ENCODE measurements at regions not wholly inside any gene's neighbourhood (a gene's known extent, or its start where the extent isn't known, plus 50 kb on each side); places are given as distances from the start of the nearest gene placed in this dataset.

DNA sequence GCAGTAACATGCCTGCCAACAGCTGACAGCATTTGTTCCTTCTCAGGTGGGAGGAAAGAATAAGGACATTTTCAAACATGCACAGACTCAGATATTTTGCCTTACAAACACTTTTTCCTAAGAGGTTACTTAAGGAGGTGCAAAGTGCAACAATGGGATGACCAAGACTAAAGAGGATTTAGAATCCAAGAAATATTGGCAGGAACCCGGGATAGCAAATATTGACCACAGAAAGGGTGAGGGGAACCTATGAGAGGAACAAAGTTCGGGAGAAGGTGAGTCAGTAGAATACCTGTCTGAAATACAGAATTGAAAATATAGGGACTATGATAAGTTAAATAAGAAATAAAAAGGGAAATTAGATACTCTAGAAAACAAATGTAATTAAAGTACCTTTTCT is 321.9 kb upstream of the EMCN start:
- DNase-seq, result no peak

- DNase-seq, result no peak
Observed at GRCh38 chr4:100838286-100838685, 320.5 kb upstream of the EMCN start.

- no peak for DNase-seq
Observed at GRCh38 chr4:100836929-100837328, 319.1 kb upstream of the EMCN start.

GRCh38 chr4:100834616-100835015 is 316.8 kb upstream of the EMCN start:
- no peak for DNase-seq

GRCh38 chr4:100833906-100834305 is 316.1 kb upstream of the EMCN start:
- DNase-seq, result no peak

- no peak for DNase-seq
Observed at GRCh38 chr4:100828986-100829685, 311.3 kb upstream of the EMCN start.

GRCh38 chr4:100828364-100828763 is 310.5 kb upstream of the EMCN start:
- DNase-seq, result no peak

DNA sequence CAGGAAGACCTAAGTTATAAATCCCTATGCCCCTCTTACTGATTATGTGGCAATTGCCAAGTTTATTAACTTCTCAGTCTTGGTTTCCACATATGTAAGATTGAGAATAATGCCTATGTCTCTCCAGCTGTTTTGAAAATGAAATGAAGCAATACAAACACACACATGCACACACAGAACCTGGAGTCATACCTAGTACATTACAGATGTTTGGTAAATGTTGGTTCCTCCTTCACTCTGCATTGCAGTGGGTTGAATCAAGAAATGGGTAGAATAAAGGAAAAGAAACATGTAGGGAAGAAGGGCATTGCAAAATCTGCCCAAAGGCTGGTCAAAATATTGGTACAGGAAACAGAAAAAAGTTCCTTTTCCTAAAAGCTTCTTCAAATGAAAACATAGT is 309.9 kb upstream of the EMCN start:
- DNase-seq, result no peak

DNA sequence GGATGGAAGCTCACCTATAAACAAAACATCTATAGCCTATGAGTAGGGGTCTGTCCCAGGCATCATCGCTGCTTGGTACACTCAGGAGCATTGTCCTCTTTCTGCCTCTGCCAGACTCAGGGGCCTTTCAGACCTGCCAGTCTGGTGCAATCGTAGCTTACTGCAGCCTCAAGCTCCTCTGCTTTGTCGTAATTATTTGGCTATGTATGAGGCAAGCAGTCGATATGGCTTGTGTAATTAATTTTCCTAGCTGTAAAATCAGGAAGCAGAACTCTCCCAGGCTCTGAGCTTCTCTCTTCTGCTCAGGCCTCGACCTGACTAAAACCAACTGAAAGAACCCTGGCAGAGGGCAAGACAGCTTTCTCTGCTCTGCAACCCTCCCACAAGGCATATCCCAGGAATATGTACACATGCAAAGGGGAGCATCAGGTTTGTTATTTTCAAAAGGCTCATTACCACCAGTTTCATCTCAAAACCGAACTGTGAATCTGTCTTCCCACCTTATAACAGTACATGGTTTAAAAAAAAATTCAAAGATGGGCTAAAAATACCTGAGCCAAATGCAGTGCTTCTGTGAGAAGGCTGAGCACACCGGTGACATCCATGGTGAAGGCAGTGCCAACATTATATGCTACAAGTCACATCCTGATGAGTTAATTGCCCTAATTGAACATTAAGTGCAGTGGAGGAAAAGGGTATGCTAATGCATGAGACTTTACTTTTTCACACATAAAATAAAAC is 309.2 kb upstream of the EMCN start:
- DNase-seq, result no peak

DNA sequence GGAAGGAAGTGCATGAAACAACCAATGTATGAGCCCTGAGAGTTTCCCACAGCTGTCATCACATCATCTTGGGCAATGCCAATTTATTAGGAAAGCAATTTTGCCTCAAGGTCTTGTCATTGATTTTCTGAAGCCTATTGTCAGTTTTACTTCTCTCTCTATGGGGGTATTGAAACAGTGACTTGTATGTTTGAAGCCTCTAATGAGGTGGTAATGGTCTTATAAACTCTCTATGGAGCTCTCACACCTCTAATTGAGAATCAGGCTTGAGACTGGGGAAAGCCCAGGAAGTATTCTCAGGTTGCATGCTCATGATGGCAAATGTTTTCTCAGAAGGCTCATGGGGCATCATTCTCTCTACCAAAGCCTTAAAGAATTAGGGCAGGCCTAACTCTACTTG is 308.2 kb upstream of the EMCN start:
- no peak for DNase-seq

- DNase-seq, result no peak
Observed at GRCh38 chr4:100823993-100824323, 306.1 kb upstream of the EMCN start.

DNA sequence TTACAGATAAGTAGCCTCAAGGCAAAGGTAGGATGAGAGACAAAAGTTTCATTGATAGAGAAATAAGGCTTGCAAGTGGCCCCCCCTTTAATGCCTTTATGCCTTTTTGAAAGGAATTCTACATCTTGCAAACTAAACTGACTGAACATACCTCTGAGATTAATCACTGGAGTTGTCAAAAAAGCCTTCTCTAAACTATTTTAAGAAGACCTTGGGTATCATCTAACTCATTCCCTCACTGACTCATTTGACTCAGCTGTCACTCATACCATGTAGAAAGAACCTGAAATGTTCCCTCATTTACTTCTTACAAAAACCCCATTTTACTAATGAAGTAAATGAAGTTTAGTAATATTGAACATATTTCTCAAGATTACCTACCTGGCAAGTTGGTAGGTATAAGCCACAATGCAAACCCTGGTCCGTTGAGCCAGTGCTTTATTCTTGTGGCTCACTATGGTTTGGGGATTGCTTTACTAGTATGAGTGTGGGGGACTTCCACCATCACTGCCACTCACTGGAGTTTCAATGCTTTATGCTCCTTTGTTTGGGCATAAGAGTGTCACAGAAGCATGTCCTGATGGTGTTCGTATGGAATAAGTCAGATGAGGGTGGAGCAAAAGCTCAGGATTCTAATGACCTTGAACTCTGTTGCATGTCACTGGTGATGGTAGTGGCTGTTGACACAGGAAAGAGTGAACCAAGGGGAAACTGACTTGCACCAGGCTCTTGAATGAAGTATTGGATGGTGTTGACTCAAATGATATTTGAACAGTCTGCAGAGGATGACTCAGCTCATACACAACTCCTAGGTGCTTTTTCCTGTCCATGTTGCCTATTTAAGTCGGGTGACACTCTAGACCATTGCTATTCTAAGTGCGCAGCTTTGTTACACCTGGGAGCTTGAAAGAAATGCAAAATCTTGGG is 305.5 kb upstream of the EMCN start:
- DNase-seq, result no peak

DNA sequence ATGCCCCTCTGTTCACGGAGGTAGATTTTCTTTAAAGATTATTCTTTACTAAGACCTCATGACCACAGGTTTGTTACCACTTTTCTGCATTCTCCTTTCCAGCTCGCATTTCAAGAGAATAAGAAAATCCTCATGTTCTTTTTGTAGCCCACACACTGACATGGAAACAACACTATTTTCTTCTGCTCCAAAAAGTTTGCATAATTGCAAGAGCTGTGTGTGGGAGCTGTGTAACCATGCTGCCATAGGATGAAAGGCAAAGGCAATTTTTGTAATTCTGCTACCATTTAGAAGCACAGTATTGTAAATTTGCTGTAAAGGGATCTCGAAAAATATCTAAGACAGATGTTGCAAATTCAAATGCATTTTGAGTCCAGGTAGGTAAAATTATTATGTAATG is 302.4 kb upstream of the EMCN start:
- no peak for DNase-seq

DNA sequence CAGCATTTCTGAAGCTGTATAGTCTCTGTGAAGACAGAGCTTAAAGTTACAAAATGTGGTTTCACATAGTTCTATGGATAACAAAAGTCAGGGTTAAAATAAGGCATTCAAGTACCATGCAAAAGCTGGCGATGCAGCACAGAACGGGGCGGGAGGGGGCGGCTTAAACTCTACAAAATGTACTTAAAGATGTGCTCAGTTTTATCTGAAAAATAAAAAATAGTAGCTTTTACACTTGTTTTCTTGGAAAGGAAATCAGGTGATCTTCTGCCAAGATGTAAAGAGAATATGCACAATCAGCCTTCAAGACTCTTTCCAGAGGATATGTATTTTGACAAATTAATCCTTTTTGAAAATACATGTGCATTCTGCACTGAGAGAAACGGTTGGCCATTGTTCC is 301.7 kb upstream of the EMCN start:
- DNase-seq, result no peak

DNA sequence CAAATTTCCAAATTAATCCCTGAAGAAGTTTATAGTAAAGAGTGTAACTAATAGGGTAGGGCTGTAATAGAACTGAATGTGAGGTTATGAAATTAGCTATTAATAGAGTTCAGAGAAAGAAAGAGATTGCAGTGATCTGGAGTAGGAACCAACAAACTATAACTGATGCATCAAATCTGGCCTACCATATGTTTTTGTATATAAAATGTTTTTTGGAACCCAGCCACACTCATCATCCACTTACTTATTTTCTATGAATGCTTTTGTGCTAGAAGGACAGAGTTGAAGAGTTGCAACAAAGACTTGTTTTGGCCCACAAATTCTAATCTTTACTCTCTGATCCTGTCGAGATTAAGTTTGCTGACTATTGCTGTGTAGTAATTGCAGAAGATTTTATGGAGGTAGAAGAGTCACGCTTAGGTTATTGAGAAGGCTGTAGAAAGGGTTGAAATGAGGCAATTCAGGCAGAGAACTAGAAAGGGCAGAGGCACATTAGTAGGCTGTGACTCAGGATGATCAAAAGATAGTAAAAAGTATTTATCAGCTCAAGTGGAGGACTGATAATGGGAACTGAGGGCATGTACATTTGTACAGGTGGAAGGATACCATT is 298.7 kb upstream of the EMCN start:
- DNase-seq, result no peak

DNA sequence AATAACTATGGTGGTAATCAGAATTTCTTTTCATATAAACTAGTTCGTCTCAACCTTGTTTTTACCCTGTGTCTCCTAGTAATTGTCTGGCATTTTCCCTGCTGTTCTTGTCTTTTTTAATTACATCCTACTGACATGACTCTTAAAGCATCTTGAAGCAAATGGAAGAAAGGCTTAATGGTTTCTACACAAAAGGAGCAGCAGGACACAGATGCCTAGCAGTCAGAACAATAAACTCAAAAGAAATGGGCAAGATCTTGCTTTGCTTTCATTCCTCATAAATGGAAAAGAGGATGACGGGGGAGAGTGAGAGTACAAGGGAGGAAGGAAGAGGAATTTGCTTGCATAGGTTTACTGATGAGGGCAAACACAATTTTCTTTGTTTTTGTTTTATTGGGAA is 293.2 kb upstream of the EMCN start:
- DNase-seq, result no peak

GRCh38 chr4:100809506-100809905 is 291.7 kb upstream of the EMCN start:
- DNase-seq, result no peak

- no peak for DNase-seq
Observed at GRCh38 chr4:100806988-100807387, 289.2 kb upstream of the EMCN start.

- DNase-seq, result no peak
Observed at GRCh38 chr4:100805538-100805937, 287.7 kb upstream of the EMCN start.

- DNase-seq, result no peak
Observed at GRCh38 chr4:100804576-100805360, 286.9 kb upstream of the EMCN start.

DNA sequence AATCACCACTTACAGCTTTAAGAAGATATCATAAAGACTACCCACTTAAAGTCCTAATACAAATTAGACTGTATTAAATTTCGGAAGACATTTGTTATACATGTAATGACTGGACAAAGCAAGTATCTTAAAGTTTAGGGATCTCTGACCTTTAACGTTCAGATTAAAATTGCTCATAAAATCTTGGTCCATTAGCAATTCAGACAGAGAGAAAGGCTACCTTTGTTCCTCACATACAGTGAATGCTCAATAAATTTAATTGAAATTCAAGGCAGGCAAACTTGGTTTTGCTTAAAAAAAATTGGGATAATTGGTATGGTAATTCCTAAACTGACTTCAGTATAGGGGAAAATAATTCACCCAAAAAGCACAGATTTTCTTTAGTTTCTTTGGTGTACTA is 285.9 kb upstream of the EMCN start:
- no peak for DNase-seq

GRCh38 chr4:100799761-100800539 is 282.1 kb upstream of the EMCN start:
- DNase-seq, result no peak

Measured in hematopoietic multipotent progenitor cell treated with erythropoietin and hydrocortisone succinate and interleukin-3 and kit ligand, for 4 days (in vitro differentiated cells).